22Rv1 (cell line): ENCODE measurements at regions not wholly inside any gene's neighbourhood (a gene's known extent, or its start where the extent isn't known, plus 50 kb on each side); places are given as distances from the start of the nearest gene placed in this dataset.

Source experiments
- H3K27ac ChIP-seq: fragments of 450-650 bp; 2 replicates; pipeline ENCODE4 v1.5.1; 2017
- CTCF ChIP-seq: fragments of 450-650 bp; IDR thresholded peaks from 2 replicates; pipeline ENCODE4 v1.5.1; 2017; ENCODE audit warnings: mild to moderate bottlenecking
- ZFX ChIP-seq: fragments of 450-650 bp; IDR thresholded peaks from 2 replicates; pipeline ENCODE4 v1.6.1; 2017; ENCODE audit warnings: antibody characterized with exemption, borderline replicate concordance

- no peak overlapping the region for H3K27ac ChIP-seq
- TF ChIP-seq CTCF (no peak), ZFX (no peak)
Measured at GRCh38 chr13:100842136-100842535, 167.5 kb upstream of the TMTC4 start.

- H3K27ac ChIP-seq = no peak overlapping the region
- no peak for TF ChIP-seq CTCF
- no peak for TF ChIP-seq ZFX
Measured at GRCh38 chr13:100838387-100838786, 163.8 kb upstream of the TMTC4 start.

- TF ChIP-seq ZFX (no peak), CTCF (no peak)
Measured at GRCh38 chr13:100837631-100838030, 163.0 kb upstream of the TMTC4 start.

DNA sequence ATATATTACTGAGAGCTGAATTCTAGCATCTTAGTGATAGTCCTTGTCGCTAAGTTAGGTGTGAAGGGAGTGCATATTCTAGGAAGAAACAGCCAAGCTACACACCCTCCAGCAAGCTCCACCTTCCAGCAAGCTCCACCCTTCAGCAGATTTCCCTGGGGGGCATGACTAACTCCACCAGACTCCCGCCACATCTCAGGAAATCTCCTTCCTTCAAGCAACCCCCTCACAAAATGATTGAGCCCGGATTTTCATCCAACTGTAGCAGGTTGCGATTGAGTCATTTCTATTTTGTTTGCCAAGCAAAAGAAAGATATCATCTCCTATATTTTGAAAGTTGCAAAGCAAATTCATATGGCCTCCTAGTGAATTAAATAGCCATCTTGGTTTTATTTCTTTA, 162.1 kb upstream of the TMTC4 start:
- no peak for TF ChIP-seq ZFX
- TF ChIP-seq CTCF = no peak
- H3K27ac ChIP-seq = no peak overlapping the region

More at GRCh38 chr13:100837631-100838030, 163.0 kb upstream of the TMTC4 start:
- H3K27ac ChIP-seq = no peak overlapping the region

DNA sequence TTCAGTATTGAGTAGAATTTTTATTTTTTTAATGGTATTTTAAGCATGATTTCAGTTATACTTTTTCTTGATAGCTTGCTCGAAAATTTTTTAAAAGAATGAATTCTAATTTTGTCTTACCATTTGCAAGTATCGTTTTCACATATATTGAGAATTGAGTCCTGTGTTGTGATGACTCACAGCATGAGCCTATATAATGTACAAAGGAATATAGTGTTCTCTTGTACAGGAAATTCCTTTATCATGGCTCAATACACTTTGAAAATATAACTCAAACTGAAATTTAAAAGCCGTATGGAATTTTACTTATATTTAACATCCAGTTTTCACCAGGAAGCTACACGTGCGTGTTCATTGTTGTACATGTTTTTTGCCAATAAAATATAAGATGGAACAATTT, 161.1 kb upstream of the TMTC4 start:
- TF ChIP-seq CTCF = no peak
- H3K27ac ChIP-seq = no peak overlapping the region

- no peak overlapping the region for H3K27ac ChIP-seq
- TF ChIP-seq ZFX (no peak), CTCF (no peak)
Measured at GRCh38 chr13:100833427-100833826, 158.8 kb upstream of the TMTC4 start.

DNA sequence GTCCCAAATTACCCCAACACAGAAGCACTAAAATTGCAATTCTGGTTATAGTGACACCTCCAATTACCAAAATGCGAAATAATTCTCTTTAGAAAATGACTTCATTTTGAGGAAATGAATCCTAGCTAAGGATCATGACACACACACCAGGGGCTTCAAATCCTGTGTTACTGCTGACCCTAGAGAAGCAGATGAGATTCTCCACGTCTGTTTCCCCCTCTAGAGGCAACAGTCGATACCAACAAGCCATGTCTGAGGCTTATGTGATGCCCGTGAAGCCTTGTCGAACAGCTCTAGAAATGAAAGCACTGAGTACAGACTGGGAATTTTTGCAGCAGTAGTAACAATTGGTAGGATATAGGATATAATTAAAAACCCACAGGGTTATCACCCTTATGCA, 153.6 kb upstream of the TMTC4 start:
- H3K27ac ChIP-seq = no peak overlapping the region
- TF ChIP-seq CTCF (no peak), ZFX (no peak)
